SK-N-MC (cell line): ENCODE measurements at regions not wholly inside any gene's neighbourhood (a gene's known extent, or its start where the extent isn't known, plus 50 kb on each side); places are given as distances from the start of the nearest gene placed in this dataset.

ENCODE experiments used
- EZH2 ChIP-seq: fragments of 200-600 bp; sonication (generic); IDR thresholded peaks from one replicate; pipeline ENCODE4 v1.6.1; 2017; ENCODE audit warnings: antibody characterized with exemption
- FOXP2 ChIP-seq: optimal IDR thresholded peaks from 2 replicates; pipeline ENCODE3; 2011; ENCODE audit warnings: mild to moderate bottlenecking, moderate library complexity; ENCODE audit not compliant: insufficient read depth; ENCODE audit errors: extremely low read length, control extremely low read depth
- POLR2AphosphoS5 ChIP-seq: IDR thresholded peaks from 2 replicates; pipeline ENCODE4 v1.6.1; 2012; ENCODE audit warnings: mild to moderate bottlenecking, low read depth, low read length, borderline replicate concordance

- no peak for TF ChIP-seq POLR2AphosphoS5
- TF ChIP-seq EZH2: no peak
- no peak for TF ChIP-seq FOXP2
Measured at GRCh38 chr4:54365691-54366090, 136.6 kb downstream of the PDGFRA start.
